ENCODE measurements at regions not wholly inside any gene's neighbourhood (a gene's known extent, or its start where the extent isn't known, plus 50 kb on each side); places are given as distances from the start of the nearest gene placed in this dataset.

DNA sequence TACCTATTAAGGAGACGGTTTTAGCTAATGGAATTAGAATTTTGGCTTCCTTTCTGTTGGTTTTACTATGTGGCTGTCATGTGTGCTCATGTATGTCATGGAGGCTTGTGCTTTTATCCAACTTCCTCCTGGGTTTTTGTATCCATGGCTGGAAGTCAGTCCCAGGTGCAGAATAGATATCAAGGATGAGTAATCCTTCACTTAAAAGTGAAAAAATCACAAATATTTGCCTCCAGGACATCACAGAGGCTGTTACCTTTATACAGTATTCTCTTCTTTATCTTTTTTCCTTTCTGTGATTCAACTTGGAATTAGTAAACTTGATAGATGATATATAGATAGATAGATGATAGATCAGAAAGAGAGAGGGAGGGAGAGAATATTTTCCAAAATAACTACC is 706.8 kb downstream of the GALC start:
- H3K4me3 ChIP-seq: no peak overlapping the region
- intact Hi-C loops (cut with DNase I): no loop called here
- H3K9me3 ChIP-seq: no peaks in the 10 kb centered on the region
- no peak overlapping the region for H3K27ac ChIP-seq
- H3K27me3 ChIP-seq: no peaks in the 10 kb centered on the region
- H3K9ac ChIP-seq (ENCODE audit: low read depth in 2 of 2, low read length in 2 of 2): no peak overlapping the region
- no peak for DNase-seq
- no peaks in the 10 kb centered on the region for H3K36me3 ChIP-seq
- no peaks in the 10 kb centered on the region for H3K4me1 ChIP-seq
- TF ChIP-seq CTCF (IDR thresholded peaks at IDR 0.05): no peak

DNA sequence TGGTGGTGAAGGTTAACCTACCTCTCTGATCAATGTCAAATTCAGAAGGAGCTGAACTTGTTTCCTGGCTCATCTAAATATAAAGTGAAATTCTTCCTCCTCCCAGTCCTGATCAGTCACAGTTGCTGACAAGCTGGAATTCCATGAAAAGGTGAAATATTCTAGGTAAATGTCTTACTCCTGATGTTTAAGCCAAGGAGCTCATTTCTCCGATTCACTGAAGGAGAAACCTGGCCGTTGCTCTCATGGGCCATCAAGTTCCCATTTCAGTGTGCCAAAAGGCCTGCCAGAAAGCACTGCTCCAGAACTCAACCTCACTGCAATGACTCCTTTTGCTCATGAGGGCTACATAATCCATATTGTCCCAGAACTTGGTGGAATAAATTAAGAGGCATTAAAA is 707.5 kb downstream of the GALC start:
- no peak for DNase-seq
- H3K9ac ChIP-seq (ENCODE audit: low read depth in 2 of 2, low read length in 2 of 2): no peak overlapping the region
- no peak for TF ChIP-seq CTCF (IDR thresholded peaks at IDR 0.05)
- H3K27ac ChIP-seq: no peak overlapping the region
- no peak overlapping the region for H3K4me3 ChIP-seq
- no peaks in the 10 kb centered on the region for H3K9me3 ChIP-seq
- H3K36me3 ChIP-seq: no peaks in the 10 kb centered on the region
- H3K27me3 ChIP-seq: no peaks in the 10 kb centered on the region
- intact Hi-C loops (cut with DNase I): no loop called here
- no peaks in the 10 kb centered on the region for H3K4me1 ChIP-seq

DNA sequence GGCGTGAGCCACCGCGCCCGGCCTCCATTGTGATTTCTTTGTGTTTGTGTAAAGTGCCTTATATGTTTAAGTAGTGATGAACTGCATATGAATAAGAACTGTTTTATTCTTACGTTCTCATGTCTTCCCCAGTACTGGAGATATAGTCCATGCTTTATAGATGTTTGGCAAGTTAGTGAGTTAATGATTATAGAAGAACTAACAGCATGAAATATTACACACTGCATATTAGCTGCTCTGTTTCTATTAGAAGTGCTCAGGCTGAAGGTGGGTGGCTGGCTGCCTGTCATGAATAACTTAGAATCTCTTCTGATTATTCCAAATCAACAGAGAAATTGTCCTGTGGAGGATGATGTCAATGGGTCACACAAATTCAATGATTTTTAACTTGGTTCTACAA is 709.4 kb downstream of the GALC start:
- H3K27ac ChIP-seq: no peak overlapping the region
- intact Hi-C loops (cut with DNase I): no loop called here
- no peaks in the 10 kb centered on the region for H3K9me3 ChIP-seq
- H3K27me3 ChIP-seq: no peaks in the 10 kb centered on the region
- no peaks in the 10 kb centered on the region for H3K36me3 ChIP-seq
- no peak for DNase-seq
- no peak overlapping the region for H3K4me3 ChIP-seq
- H3K4me1 ChIP-seq: no peaks in the 10 kb centered on the region
- TF ChIP-seq CTCF (IDR thresholded peaks at IDR 0.05): no peak
- H3K9ac ChIP-seq (ENCODE audit: low read depth in 2 of 2, low read length in 2 of 2): no peak overlapping the region

DNA sequence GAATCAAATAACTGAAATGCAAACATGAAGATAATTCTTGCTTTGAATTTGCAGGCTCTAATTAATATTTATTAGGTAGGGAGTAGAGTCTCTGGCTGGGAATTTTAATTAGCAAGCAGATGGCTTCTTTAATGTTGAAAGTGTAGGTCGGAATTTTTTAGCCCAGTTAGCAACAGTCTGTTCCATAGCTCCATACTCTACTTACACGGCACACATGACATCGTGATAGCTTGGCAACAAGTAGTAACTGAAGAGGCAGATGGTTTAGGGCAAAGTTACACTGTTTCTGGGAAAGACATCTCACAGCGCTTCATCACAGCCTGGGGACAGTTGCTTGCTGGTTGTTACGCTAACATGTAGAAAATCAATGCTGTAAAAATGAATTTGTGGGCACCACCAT is 710.7 kb downstream of the GALC start:
- intact Hi-C loops (cut with DNase I): no loop called here

DNA sequence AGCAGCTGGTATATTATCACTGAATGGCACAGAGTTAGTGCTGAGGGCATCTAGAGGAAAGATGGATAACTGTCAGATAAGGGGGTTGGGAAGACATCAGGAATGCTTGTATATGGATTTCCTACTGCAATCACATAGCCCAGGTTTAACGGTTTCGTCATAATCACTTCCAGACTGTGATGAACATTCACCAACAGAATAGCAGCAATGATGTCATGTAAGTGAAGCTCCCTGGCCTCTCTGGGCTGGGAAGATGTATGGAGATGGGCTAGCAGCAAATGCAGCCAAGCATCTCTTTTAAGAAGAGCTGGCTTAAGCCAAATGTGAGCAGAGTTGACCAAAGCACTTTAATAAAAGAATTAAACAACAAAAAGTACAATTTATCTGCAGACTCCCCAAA is 714.6 kb downstream of the GALC start:
- Histone ChIP-seq H3K27ac (no peak overlapping the region), H3K4me3 (no peak overlapping the region), H3K9ac (ENCODE audit: low read depth in 2 of 2, low read length in 2 of 2) (no peak overlapping the region), H3K27me3 (no peaks in the 10 kb centered on the region), H3K9me3 (no peaks in the 10 kb centered on the region), H3K36me3 (no peaks in the 10 kb centered on the region), H3K4me1 (no peaks in the 10 kb centered on the region)
- intact Hi-C loops (cut with DNase I): no loop called here
- no peak for DNase-seq
- no peak for TF ChIP-seq CTCF (IDR thresholded peaks at IDR 0.05)

More for the DNA sequence above, 710.7 kb downstream of the GALC start:
- Histone ChIP-seq H3K4me3 (no peak overlapping the region), H3K27ac (no peak overlapping the region), H3K27me3 (no peaks in the 10 kb centered on the region), H3K4me1 (no peaks in the 10 kb centered on the region), H3K9me3 (no peaks in the 10 kb centered on the region), H3K9ac (ENCODE audit: low read depth in 2 of 2, low read length in 2 of 2) (no peak overlapping the region), H3K36me3 (no peaks in the 10 kb centered on the region)
- TF ChIP-seq CTCF (IDR thresholded peaks at IDR 0.05): no peak
- no peak for DNase-seq

- Histone ChIP-seq H3K27ac (no peak overlapping the region), H3K4me3 (no peak overlapping the region), H3K27me3 (no peaks in the 10 kb centered on the region), H3K9me3 (no peaks in the 10 kb centered on the region), H3K4me1 (no peaks in the 10 kb centered on the region), H3K36me3 (no peaks in the 10 kb centered on the region), H3K9ac (ENCODE audit: low read depth in 2 of 2, low read length in 2 of 2) (no peak overlapping the region)
- intact Hi-C loops (cut with DNase I): no loop called here
- no peak for TF ChIP-seq CTCF (IDR thresholded peaks at IDR 0.05)
- DNase-seq: no peak
Observed at GRCh38 chr14:87271331-87271730, 721.7 kb downstream of the GALC start.

Measured in colonic mucosa (tissue), 4 donors.